Thyroid gland (tissue), 4 donors: ENCODE measurements at regions not wholly inside any gene's neighbourhood (a gene's known extent, or its start where the extent isn't known, plus 50 kb on each side); places are given as distances from the start of the nearest gene placed in this dataset.

Experiments
- POLR2A ChIP-seq, 2 donors: fragments of 450-650 bp; IDR thresholded peaks; one replicate each; pipeline ENCODE4 v1.6.1; 2017; ENCODE audit warnings: antibody characterized with exemption in 2 of 2, mild to moderate bottlenecking in 2 of 2, moderate library complexity in 1 of 2
- TF ChIP-seq, protein P1 (sequence below), 6 experiments: fragments of 200-600 bp in 3 of 6; fragments of 450-650 bp in 3 of 6; sonication (generic) in 3 of 6; IDR thresholded peaks; one replicate each; pipeline ENCODE4 v1.5.1; 2016 to 2019; ENCODE audit warnings: antibody characterized with exemption in 6 of 6, mild to moderate bottlenecking in 2 of 6, inconsistent platforms in 1 of 6, moderate library complexity in 1 of 6

DNA sequence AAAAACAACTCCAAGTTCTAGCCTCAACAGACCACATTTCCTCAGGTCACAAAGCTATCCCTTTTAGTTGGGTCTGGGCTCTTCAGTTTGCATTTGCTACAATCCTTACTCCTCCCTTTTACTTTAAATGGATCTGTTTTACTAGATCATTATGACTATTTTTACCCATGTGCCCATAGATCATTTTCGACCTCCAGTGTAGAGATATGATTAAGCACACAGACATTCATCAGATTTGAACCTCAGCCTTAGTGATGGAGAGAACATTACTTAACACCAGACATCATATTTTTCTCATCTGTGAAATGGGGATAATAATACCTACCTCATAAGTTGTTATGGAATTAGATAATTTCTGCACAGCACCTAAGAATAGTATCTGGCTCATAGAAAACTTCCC lies 141.9 kb downstream of the NPR3 start:
- TF ChIP-seq, protein P1, sequence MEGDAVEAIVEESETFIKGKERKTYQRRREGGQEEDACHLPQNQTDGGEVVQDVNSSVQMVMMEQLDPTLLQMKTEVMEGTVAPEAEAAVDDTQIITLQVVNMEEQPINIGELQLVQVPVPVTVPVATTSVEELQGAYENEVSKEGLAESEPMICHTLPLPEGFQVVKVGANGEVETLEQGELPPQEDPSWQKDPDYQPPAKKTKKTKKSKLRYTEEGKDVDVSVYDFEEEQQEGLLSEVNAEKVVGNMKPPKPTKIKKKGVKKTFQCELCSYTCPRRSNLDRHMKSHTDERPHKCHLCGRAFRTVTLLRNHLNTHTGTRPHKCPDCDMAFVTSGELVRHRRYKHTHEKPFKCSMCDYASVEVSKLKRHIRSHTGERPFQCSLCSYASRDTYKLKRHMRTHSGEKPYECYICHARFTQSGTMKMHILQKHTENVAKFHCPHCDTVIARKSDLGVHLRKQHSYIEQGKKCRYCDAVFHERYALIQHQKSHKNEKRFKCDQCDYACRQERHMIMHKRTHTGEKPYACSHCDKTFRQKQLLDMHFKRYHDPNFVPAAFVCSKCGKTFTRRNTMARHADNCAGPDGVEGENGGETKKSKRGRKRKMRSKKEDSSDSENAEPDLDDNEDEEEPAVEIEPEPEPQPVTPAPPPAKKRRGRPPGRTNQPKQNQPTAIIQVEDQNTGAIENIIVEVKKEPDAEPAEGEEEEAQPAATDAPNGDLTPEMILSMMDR (IDR thresholded peaks at IDR 0.05) = no peak
- no peak for TF ChIP-seq POLR2A (IDR thresholded peaks at IDR 0.05)
